Uterus (tissue), 2 donors: ENCODE measurements at regions not wholly inside any gene's neighbourhood (a gene's known extent, or its start where the extent isn't known, plus 50 kb on each side); places are given as distances from the start of the nearest gene placed in this dataset.

Experiments used
- CTCF ChIP-seq, 4 experiments: fragments of 200-600 bp in 2 of 4; fragments of 450-650 bp in 2 of 4; sonication (generic) in 2 of 4; IDR thresholded peaks; one replicate each; pipeline ENCODE4 v1.5.1; 2016 to 2019; ENCODE audit warnings: antibody characterized with exemption in 4 of 4, mild to moderate bottlenecking in 2 of 4, moderate library complexity in 1 of 4
- POLR2A ChIP-seq, 2 donors: fragments of 450-650 bp; IDR thresholded peaks; one replicate each; pipeline ENCODE4 v1.6.1; 2016; ENCODE audit warnings: antibody characterized with exemption in 2 of 2, mild to moderate bottlenecking in 1 of 2, moderate library complexity in 1 of 2

- TF ChIP-seq CTCF (IDR thresholded peaks at IDR 0.05) = no peak
- no peak for TF ChIP-seq POLR2A (IDR thresholded peaks at IDR 0.05)
Observed at GRCh38 chr6:137810554-137811120, 56.4 kb upstream of the TNFAIP3 start.
